Left lung (tissue), 4 donors: ENCODE measurements at regions not wholly inside any gene's neighbourhood (a gene's known extent, or its start where the extent isn't known, plus 50 kb on each side); places are given as distances from the start of the nearest gene placed in this dataset.

ENCODE experiments used
- ATAC-seq: fragments of 200-7000 bp; cut with Tn5 transposase; one replicate; pipeline ENCODE4 v1.9.1; 2020; ENCODE audit warnings: moderate library complexity
- DNase-seq, 4 donors: peaks; one replicate each; pipeline ENCODE4 v3.0.0-alpha.2; 2013 to 2020
- H3K27ac ChIP-seq, 2 donors: fragments of 200-600 bp; sonication (generic) in 1 of 2; one replicate each; pipeline versions ENCODE4 v1.5.0 to v1.8.0; 2020 to 2021
- H3K27me3 ChIP-seq, 2 donors: fragments of 200-600 bp; sonication (generic) in 1 of 2; one replicate each; pipeline versions ENCODE4 v1.5.0 to v1.8.0; 2020 to 2021
- H3K36me3 ChIP-seq, 2 donors: fragments of 200-600 bp; sonication (generic) in 1 of 2; one replicate each; pipeline versions ENCODE4 v1.5.0 to v1.8.0; 2020 to 2021
- H3K4me1 ChIP-seq, 2 donors: fragments of 200-600 bp; one replicate each; pipeline ENCODE4 v1.8.0; 2021
- H3K4me3 ChIP-seq, 2 donors: fragments of 200-600 bp; sonication (generic) in 1 of 2; one replicate each; pipeline versions ENCODE4 v1.5.0 to v1.8.0; 2020 to 2021; ENCODE audit warnings: mild to moderate bottlenecking in 1 of 2
- H3K9me3 ChIP-seq, 2 donors: fragments of 200-600 bp; sonication (generic) in 1 of 2; one replicate each; pipeline versions ENCODE4 v1.5.0 to v1.8.0; 2020 to 2021
- intact Hi-C, 2 donors: fragments of 100-400 bp; cut with DNase I; formaldehyde crosslinking; loops; one replicate each; pipeline versions ENCODE4 v1.11.2 to v1.14.2; 2022
- TF ChIP-seq, protein P1 (sequence below), 2 donors: fragments of 200-600 bp; sonication (generic) in 1 of 2; IDR thresholded peaks; one replicate each; pipeline versions ENCODE4 v1.5.0 to v1.8.0; 2021; ENCODE audit warnings: antibody characterized with exemption in 2 of 2
- donor health status: DM: no; HTN: yes; CAD: no.
- donor health status: DM: no; HTN: no; CAD: no.

- TF ChIP-seq, protein P1, sequence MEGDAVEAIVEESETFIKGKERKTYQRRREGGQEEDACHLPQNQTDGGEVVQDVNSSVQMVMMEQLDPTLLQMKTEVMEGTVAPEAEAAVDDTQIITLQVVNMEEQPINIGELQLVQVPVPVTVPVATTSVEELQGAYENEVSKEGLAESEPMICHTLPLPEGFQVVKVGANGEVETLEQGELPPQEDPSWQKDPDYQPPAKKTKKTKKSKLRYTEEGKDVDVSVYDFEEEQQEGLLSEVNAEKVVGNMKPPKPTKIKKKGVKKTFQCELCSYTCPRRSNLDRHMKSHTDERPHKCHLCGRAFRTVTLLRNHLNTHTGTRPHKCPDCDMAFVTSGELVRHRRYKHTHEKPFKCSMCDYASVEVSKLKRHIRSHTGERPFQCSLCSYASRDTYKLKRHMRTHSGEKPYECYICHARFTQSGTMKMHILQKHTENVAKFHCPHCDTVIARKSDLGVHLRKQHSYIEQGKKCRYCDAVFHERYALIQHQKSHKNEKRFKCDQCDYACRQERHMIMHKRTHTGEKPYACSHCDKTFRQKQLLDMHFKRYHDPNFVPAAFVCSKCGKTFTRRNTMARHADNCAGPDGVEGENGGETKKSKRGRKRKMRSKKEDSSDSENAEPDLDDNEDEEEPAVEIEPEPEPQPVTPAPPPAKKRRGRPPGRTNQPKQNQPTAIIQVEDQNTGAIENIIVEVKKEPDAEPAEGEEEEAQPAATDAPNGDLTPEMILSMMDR (IDR thresholded peaks at IDR 0.05) = no peak
- H3K27ac ChIP-seq = no peak overlapping the region
- H3K4me1 ChIP-seq = no peaks in the 10 kb centered on the region
- H3K9me3 ChIP-seq = no peaks in the 10 kb centered on the region
- DNase-seq (no peak), ATAC-seq (no peak)
- H3K4me3 ChIP-seq = no peak overlapping the region
- H3K36me3 ChIP-seq = no peaks in the 10 kb centered on the region
- intact Hi-C loops = no loop called here
- H3K27me3 ChIP-seq = no peaks in the 10 kb centered on the region
Observed at GRCh38 chr9:87189006-87189405, 241.7 kb upstream of the GAS1 start.

DNA sequence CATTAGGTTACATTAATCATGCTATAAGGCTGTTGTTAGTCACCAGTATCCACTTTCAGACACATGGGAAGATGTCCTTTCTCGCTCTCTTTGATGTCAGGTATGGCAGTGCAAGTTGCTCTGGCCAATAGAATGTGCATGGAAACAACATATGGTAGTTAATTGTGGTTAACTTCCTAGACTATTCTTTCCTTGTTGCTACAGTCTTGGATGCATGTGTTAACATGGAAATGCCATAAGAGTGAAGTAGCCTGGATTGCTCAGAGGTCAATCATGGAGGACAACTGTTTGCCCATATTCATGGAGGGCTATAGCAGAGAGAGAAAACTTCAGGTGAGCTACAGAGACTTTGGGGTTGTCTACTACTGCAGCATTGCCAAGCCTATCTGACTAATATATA is 245.8 kb upstream of the GAS1 start:
- TF ChIP-seq, protein P1 (IDR thresholded peaks at IDR 0.05) = no peak
- intact Hi-C loops = no loop called here
- no peaks in the 10 kb centered on the region for H3K36me3 ChIP-seq
- H3K27ac ChIP-seq = no peak overlapping the region
- no peaks in the 10 kb centered on the region for H3K9me3 ChIP-seq
- no peaks in the 10 kb centered on the region for H3K4me1 ChIP-seq
- H3K4me3 ChIP-seq = no peak overlapping the region
- H3K27me3 ChIP-seq = peaks cover 0 to 12% of the 10 kb centered on the region in 2 donors
- no peak for DNase-seq
- no peak for ATAC-seq

DNA sequence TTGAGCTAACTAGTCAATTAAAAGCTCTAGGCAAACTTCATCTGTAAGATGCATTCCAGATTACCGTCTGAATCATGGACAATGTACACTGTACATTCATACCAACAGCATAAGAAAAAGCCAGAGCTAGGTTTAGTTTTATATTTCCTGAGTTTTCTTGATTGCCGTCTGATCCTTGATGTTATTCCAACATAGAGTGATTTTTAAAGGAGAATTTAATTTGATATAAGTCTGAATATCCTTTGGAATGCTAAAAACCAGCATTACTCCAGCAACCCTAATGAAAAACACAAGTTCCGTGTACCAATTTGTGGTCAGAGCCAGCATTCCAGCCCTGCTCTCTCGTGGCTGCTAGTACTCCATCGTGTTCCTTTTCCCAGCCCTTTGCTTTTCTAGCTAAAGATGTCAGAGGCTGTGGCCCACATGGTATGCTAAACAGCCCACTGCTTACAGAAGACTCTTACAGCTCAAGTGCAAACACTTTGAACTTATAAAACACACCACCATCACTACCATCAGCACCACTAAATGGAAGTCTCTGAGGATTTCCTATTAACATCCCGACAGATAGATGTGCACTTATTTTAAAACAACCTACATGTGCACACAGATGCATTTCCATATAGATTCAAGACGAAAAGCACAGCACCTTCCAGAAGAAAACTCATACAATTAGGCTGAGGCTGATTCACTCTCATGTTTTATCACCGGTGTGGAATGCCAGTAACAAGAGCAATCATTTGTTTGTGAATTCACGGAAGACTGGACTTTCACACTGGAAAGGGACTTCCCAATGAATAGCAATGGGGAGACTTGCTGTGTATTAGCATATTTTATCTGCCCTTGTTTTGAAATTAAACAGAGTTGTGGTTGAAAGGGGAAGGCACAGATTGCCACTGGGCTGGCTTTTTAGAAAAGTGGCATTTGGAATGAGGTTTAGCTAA is 246.9 kb upstream of the GAS1 start:
- ATAC-seq (peak; percentile 44), DNase-seq (no peak)
- no peaks in the 10 kb centered on the region for H3K36me3 ChIP-seq
- TF ChIP-seq, protein P1 (IDR thresholded peaks at IDR 0.05) = no peak
- H3K27ac ChIP-seq = peak overlapping the region in 1 of 2 donors; percentile 13
- no peaks in the 10 kb centered on the region for H3K4me1 ChIP-seq
- H3K27me3 ChIP-seq = peaks cover 0 to 12% of the 10 kb centered on the region in 2 donors
- no peaks in the 10 kb centered on the region for H3K9me3 ChIP-seq
- H3K4me3 ChIP-seq = no peak overlapping the region
- intact Hi-C loops = no loop called here

DNA sequence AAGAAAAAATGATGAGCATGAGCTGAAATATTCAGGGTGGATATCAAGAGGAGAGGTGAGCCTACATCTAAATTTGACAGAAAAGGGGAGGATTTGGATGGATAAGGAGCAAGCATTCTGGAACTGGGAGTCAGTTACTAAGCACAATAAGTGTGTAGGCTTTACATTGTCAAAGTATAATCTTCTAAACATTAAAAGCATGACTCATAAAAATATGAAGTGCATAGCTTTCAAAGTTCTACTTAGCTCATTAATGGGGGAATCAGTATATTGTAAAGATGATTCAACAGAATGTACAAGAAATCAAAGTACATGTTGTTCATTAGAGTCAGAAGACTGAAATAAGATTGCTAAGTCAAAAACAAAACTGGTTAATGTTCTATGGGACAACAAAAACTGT is 248.0 kb upstream of the GAS1 start:
- no peak for ATAC-seq
- no peak overlapping the region for H3K27ac ChIP-seq
- intact Hi-C loops = no loop called here

More for the DNA sequence above, 248.0 kb upstream of the GAS1 start:
- H3K4me3 ChIP-seq = no peak overlapping the region
- H3K4me1 ChIP-seq = no peaks in the 10 kb centered on the region
- no peaks in the 10 kb centered on the region for H3K36me3 ChIP-seq
- DNase-seq = no peak
- peaks cover 0 to 12% of the 10 kb centered on the region in 2 donors for H3K27me3 ChIP-seq
- TF ChIP-seq, protein P1 (IDR thresholded peaks at IDR 0.05) = no peak
- H3K9me3 ChIP-seq = no peaks in the 10 kb centered on the region
